NCI-H2107 treated with DMSO at 0.1 percent for 48 hours (cell line): ENCODE measurements at regions not wholly inside any gene's neighbourhood (a gene's known extent, or its start where the extent isn't known, plus 50 kb on each side); places are given as distances from the start of the nearest gene placed in this dataset.
"Not testable (repeated sequence)": the region's sequence is repeated elsewhere in the genome, so short reads cannot be mapped to it uniquely, and the experiment has no call there.

ENCODE experiments used
- DNase-seq: peaks from one replicate; lab custom pipeline; 2025; ENCODE audit not compliant: unreplicated experiment; lab: John Stamatoyannopoulos, UW

GRCh38 chr2:36168115-36168514 is 187.5 kb upstream of the CRIM1 start:
- DNase-seq: no peak

DNA sequence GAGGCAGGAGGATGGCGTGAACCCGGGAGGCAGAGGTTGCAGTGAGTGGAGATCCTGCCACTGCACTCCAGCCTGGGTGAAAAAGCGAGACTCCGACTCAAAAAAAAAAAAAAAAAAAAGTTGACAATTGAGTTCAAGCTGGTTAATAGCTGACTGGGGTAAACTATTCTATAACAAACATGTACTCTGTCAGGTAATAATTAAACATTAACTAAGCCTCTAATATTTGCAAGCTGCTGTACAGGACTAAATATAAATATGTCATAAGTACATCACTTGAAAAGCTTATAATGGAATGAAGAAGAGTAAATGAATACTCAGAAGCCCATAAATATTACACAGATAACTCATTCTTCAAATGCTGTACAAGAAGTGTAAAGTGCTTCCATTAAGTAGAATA is 190.4 kb upstream of the CRIM1 start:
- DNase-seq: no peak

DNA sequence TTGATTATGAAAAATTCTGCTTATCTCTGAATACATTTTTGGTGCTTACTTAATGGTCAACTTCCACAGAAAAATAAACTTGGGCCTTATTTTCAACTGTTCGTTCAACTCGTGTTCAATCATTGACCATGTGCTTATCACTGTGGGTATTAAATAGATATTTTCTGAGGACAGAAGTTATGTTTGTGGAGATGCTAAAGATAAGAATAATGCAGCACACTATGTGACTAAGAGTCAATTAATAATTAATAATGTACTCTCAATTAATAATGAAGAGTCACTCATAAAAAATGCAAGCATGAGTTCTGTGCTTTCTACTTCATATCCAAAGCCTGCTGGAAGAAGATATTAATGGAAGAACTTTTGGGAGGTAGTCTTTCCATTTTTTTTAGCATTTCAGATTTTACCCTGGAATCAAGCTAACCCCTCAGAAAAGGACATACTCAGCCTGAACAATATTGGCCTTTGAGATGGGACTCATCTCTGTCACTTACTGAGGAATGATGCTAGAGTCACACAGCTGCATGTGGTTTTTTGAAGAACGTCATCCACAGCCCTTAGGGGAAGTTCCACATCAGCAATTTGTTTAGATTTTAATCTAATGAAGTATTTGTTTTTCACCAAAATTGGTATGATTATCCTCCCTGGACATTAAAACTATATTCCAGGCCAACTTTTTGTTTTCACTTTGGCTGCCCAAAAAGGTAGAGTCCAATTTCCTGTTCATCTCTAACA is 191.9 kb upstream of the CRIM1 start:
- no peak for DNase-seq

DNA sequence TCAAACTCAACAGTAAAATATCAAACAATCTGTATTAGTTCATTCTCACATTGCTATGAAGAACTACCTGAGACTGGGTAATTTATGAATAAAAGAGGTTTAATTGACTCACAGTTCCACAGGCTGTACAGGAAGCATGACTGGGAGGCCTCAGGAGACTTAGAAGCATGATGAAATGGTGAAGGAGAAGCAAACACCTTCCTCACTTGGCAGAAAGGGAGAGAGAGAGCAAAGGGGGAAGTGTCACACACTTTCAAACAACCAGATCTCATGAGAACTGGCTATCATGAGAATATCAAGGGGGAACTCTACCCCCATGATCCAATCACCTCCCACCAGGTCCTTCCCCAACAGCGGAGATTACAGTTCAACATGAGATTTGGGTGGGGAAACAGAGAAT is 198.5 kb upstream of the CRIM1 start:
- not testable (repeated sequence) for DNase-seq

DNA sequence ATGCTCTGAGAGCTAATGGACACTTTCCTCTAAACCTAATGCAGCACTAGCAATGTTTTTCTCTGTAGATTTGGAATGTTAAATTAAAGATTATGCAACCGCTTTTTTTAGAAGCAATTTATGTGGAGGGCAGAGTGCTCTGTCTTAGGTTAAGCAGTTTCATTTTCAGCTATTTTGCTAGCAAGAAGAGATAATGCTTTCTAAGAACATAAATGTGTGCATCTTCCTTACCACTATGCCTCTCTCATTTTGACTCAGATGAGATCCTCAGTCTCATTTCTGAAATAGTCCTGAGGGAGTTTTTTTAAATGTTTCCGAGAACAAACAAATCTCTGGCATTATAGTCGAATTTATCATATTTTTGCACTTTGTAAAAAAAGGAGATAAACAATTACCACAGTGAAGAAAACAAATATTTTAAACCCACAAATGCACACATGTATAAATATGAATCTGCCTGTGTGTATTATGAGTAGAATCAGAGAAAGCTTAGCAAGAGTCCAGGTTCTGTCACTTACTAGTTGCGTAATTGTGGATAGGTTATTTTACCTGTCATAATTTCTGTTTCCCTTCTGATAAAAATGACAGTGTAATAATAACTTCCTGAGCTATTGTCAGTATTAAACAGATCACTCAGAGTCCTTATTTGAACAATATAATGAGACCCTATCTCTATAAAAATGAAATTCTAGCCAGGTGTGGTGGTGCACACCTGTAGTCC is 207.7 kb upstream of the CRIM1 start:
- DNase-seq: no peak

- no peak for DNase-seq
These were observed 208.8 kb upstream of the CRIM1 start for GRCh38 chr2:36146765-36147164.

GRCh38 chr2:36140391-36140790 is 215.2 kb upstream of the CRIM1 start:
- no peak for DNase-seq

DNA sequence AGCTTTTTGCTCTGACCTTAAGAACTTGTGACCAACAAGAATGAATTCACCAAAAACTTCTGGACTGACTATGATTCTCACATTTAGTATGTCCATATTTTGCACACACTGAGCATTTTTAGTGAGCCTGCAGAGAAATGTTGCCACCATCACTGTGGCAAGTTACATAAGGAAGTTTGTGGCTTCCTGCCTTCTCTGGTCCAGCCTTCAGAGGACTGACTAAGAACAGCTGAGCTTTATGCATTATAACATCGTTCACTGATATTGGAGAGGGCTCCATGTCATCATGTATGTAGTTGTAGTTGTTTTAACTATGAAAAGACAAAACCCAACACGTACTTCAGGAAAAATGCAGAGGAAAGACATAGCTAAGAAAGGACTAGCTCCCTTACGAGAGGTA is 218.0 kb upstream of the CRIM1 start:
- no peak for DNase-seq

GRCh38 chr2:36134281-36134680 is 221.3 kb upstream of the CRIM1 start:
- no peak for DNase-seq

DNA sequence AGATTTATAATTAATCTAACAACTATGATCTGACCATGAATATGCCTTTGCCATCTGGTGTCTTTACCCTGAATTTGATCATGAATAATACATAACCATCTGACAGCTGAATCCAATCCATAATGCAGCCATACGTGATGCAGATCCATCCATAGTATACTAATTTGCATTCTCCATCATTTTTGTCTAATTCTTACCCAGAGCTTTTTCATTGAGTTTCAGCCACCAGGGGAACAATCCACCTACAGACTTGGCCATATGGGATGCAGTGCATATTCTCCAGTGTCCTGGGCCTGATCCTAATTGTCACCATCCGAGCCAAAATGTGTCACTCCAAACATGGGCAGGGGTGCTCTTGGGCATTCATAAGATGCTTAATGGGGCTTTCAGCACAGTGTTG is 227.2 kb upstream of the CRIM1 start:
- DNase-seq: no peak

DNA sequence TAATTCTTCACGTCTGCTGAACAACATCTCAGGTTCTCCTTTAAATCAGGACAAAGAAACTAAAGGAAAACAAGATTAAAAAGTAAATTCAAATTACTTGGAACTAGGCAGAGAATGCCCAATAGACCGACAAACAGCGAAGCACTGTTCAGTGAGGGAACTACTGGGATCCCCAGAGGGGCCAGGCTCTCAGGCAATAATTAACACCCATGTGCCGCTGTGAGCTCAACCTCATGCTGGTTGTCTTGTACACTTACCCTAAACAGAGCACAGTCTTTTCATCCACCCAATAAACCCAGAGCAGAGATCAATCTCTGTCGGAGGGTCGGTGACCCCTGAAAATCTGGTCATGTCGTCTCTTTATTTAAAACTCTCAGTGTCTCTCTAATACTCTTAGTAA is 229.9 kb upstream of the CRIM1 start:
- DNase-seq: no peak

GRCh38 chr2:36123995-36124394 is 231.6 kb upstream of the CRIM1 start:
- no peak for DNase-seq

DNA sequence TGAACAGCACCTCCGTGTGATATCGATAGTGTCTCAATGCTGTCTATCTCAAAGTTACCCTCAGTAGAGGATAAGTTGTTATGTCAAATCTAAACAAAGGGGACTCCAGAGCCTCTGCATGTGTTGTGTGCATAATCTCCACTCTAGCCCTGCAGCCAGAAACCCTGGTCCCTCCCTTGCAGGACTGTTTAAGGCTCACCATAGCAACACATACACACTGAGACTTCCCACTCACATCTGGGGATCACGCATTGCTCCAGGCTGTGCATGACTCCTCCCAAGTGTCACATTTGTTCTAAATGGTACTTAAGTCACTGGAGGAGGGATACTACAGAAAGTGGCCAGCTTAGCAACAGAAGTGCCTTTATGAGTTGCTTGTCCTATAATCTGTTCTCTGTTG is 258.6 kb upstream of the CRIM1 start:
- DNase-seq: no peak

DNA sequence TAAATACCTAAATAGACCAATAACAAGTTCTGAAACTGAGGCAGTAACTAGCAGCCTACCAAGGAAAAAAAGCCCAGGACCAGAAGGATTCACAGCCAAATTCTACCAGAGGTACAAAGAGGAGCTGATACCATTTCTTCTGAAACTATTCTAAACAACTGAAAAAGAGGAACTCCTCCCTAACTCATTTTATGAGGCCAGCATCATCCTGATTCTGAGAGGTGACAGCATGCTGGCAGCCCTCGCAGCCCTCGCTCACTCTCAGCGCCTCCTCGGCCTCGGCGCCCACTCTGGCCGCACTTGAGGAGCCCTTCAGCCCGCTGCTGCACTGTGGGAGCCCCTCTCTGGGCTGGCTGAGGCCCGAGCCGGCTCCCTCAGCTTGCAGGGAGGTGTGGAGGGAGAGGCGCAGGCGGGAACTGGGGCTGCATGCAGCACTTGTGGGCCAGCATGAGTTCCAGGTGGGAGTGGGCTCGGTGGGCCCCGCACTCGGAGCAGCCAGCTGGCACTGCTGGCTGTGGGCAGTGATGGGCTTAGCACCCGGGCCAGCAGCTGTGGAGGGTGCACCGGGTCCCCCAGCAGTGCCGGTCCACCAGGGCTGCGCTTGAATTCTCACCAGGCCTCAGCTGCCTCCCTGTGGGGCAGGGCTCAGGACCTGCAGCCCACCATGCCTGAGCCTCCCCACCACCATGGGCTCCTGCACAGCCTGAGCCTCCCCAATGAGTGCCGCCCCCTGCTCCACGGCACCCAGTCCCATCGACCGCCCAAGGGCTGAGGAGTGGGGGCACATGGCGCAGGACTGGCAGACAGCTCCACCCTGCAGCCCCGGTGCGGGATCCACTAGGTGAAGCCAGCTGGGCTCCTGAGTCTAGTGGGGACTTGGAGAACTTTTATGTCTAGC is 263.5 kb upstream of the CRIM1 start:
- DNase-seq: not testable (repeated sequence)

DNA sequence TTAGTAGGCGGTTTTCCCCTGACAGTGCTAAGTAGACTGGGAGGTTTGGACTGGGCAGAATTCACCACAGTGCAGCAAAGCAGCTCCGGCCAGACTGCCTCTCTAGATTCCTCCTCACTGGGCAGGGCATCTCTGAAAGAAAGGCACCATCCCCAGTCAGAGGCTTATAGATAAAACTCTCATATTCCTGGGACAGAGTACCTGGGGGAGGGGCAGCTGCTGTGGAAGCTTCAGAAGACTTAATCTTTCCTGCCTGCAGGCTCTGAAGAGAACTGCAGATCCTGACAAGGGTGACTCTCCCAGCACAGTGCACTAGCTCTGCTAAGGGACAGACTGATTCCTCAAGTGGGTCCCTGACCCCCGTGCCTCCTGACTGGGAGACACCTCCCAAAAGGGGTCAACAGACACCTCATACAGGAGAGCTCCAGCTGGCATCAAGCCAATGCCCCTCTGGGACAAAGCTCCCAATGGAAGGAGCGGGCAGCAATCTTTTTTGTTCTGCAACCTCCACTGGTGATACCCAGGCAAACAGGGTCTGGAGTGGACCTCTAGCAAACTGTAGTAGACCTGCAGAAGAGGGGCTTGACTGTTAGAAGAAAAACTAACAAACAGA is 266.8 kb upstream of the CRIM1 start:
- DNase-seq: no peak

GRCh38 chr2:36087344-36087743 is 268.2 kb upstream of the CRIM1 start:
- DNase-seq: no peak

- no peak for DNase-seq
These were observed 275.8 kb upstream of the CRIM1 start for GRCh38 chr2:36079793-36080192.

DNA sequence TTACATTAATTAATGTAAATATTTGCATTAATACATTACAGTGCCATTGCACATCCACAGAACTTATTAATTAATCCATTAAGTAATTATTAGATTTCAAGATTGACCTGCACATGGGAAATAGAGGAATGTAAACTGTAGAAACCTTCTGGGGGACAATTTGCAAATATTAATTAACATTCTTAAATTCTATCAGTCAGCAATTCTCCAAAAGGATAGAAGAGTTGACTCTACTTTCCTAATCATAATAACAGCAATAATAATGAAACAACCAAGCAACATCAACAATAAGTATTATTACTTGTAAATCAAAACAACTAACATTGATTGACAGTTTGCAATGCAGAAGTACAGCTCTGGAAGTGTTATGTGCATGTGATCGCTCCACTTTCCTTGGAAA is 281.6 kb upstream of the CRIM1 start:
- no peak for DNase-seq

DNA sequence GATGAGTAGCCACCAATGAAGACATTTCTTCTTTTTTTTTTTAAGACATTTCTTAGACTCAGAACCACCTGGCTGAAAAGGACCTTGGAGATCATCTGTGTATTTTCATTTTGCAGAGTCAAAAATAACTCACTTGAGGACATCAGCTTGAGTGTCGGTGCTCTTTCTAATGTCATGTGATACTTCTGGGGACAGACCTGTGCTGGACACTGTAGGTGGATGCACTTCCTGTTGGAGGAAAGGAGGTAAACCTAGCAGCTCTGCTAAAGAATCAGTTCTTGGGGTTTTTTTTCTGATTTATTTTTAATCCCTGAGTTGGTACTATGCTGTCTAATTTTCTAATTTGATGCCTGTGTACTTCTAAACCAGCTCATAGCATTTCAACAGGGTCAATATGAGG is 283.9 kb upstream of the CRIM1 start:
- no peak for DNase-seq

DNA sequence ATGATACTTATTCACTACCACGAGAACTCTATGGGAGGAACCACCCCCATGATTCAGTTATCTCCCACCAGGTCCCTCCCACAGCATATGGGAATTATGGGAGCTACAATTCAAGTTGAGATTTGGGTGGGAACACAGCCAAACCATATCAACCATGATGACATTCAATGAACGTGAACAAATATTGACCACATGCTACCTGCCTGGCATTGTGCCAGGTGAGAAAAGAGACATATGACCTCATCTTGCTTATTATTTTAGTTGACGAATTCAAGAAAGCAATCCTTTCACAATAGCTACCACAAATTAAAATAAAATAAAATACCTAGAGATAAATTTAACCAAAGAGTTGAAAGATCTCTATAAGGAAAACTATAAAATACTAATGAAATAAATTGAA is 286.5 kb upstream of the CRIM1 start:
- DNase-seq: no peak

DNA sequence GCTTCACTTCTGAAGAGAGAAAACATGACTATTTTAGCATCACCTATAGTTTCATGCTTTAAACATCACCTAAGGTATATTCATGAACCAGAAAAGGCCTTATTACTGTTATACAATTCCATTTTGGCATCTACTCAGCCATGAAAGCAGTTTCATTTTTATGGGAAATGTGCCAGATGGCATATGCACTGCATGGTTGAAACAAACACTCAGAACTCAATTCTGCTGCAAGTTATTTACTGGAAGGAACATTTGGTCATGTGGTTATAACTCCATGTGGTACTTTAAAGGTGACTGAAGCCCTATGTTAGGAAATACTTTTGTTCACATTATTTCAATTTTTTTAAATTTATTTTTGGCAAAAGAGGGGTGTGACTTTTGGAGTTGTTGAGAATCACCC is 287.5 kb upstream of the CRIM1 start:
- no peak for DNase-seq
